ENCODE measurements at regions not wholly inside any gene's neighbourhood (a gene's known extent, or its start where the extent isn't known, plus 50 kb on each side); places are given as distances from the start of the nearest gene placed in this dataset.

DNA sequence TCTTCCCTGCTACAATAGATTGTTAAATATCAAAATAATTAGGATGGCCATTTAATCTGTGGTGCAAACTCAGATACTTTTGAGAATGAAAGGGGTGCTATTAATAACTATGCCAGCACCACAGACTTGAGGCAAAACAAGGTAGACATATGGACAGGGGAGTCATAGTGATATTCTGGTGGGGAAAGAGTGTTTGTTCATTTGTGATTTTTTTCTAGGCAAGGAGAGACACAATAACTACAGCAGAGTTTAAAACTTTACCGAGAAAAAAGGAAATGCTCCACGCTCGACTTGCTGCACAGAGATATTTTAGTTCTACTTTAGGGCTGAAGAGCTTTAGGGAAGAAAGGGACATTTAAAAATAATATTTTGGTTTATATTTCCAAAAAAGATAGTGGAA, 611.2 kb upstream of the GRM7 start:
- WGBS, 2 donors (ENCODE audit: extremely low coverage in 2 of 2, insufficient read length in 2 of 2, insufficient replicate concordance in 1 of 2), result no CpG with 5 or more reads among the region's 3 CpGs
- Histone ChIP-seq H2BK120ac (ENCODE audit: low read depth, low read length) (no peak overlapping the region), H3K4ac (ENCODE audit: low read length) (no peak overlapping the region), H2BK12ac (ENCODE audit: low read length) (no peak overlapping the region), H3K79me1 (ENCODE audit: low read depth, low read length) (no peaks in the 10 kb centered on the region), H3K27me3 (ENCODE audit: control insufficient read depth in 3 of 3, insufficient read depth in 3 of 3, low read depth in 1 of 3, low read length in 3 of 3) (no peaks in the 10 kb centered on the region), H2AFZ (ENCODE audit: low read length) (no peak overlapping the region), H4K8ac (ENCODE audit: low read depth, low read length) (no peak overlapping the region), H3K36me3 (replicated peaks in 1 of 2; ENCODE audit: control insufficient read depth in 2 of 2, insufficient read depth in 2 of 2, low read length in 2 of 2) (no peaks in the 10 kb centered on the region), H2BK5ac (ENCODE audit: low read length) (no peak overlapping the region), H3K4me2 (ENCODE audit: insufficient read depth, low read length, poor library complexity, severe bottlenecking) (no peak overlapping the region), H3K27ac (replicated peaks; ENCODE audit: low read length) (no peak overlapping the region), H3K9me3 (replicated peaks in 1 of 2; ENCODE audit: control insufficient read depth in 2 of 2, insufficient read depth in 1 of 2, low read depth in 1 of 2, low read length in 2 of 2) (no peaks in the 10 kb centered on the region), H3K4me3 (ENCODE audit: low read length in 2 of 2) (no peak overlapping the region), H3K23ac (ENCODE audit: low read depth, low read length, poor library complexity) (no peak overlapping the region), H2BK15ac (ENCODE audit: low read length) (no peak overlapping the region), H3K9ac (ENCODE audit: low read depth, low read length, poor library complexity) (no peak overlapping the region), H3K4me1 (ENCODE audit: control insufficient read depth in 2 of 2, insufficient read depth in 1 of 2, low read depth in 1 of 2, low read length in 2 of 2) (peaks cover 0 to 3% of the 10 kb centered on the region in 2 donors), H2AK5ac (ENCODE audit: low read depth, low read length) (no peak overlapping the region), H3K14ac (ENCODE audit: low read length) (no peak overlapping the region), H4K91ac (ENCODE audit: low read depth, low read length, poor library complexity) (no peak overlapping the region), H3K18ac (ENCODE audit: low read length) (no peak overlapping the region)
- no peak for DNase-seq (ENCODE audit: low spot score)

DNA sequence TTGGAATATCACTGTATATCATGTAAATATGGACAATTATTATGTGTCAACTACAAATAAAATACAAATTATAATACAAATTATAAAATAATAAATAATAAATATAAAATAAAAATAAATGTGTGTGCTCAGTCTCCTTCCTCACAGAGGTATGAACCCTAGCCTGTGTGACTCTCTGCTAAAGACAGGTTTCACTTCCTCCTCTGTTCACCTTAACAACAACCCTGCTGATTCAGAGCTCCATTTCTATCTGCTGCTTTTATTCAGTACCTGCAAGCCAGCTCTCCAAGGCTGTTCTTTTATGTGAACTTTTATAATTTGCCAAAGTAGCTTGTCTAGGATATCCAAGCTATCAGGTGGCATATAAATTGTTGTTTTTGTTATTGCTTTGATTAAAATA, 610.7 kb upstream of the GRM7 start:
- no peaks in the 10 kb centered on the region for H3K79me1 ChIP-seq (ENCODE audit: low read depth, low read length)
- peaks cover 0 to 3% of the 10 kb centered on the region in 2 donors for H3K4me1 ChIP-seq (ENCODE audit: control insufficient read depth in 2 of 2, insufficient read depth in 1 of 2, low read depth in 1 of 2, low read length in 2 of 2)
- no peaks in the 10 kb centered on the region for H3K9me3 ChIP-seq (replicated peaks in 1 of 2; ENCODE audit: control insufficient read depth in 2 of 2, insufficient read depth in 1 of 2, low read depth in 1 of 2, low read length in 2 of 2)
- no peak overlapping the region for H4K91ac ChIP-seq (ENCODE audit: low read depth, low read length, poor library complexity)
- no peak overlapping the region for H3K4me3 ChIP-seq (ENCODE audit: low read length in 2 of 2)
- no peak overlapping the region for H3K27ac ChIP-seq (replicated peaks; ENCODE audit: low read length)
- H3K36me3 ChIP-seq (replicated peaks in 1 of 2; ENCODE audit: control insufficient read depth in 2 of 2, insufficient read depth in 2 of 2, low read length in 2 of 2), result no peaks in the 10 kb centered on the region
- no peak overlapping the region for H3K23ac ChIP-seq (ENCODE audit: low read depth, low read length, poor library complexity)
- no peak overlapping the region for H2BK12ac ChIP-seq (ENCODE audit: low read length)
- no peaks in the 10 kb centered on the region for H3K27me3 ChIP-seq (ENCODE audit: control insufficient read depth in 3 of 3, insufficient read depth in 3 of 3, low read depth in 1 of 3, low read length in 3 of 3)
- H2AFZ ChIP-seq (ENCODE audit: low read length), result no peak overlapping the region
- DNase-seq (ENCODE audit: low spot score), result no peak
- no peak overlapping the region for H3K9ac ChIP-seq (ENCODE audit: low read depth, low read length, poor library complexity)
- H2AK5ac ChIP-seq (ENCODE audit: low read depth, low read length), result no peak overlapping the region
- H2BK15ac ChIP-seq (ENCODE audit: low read length), result no peak overlapping the region
- no peak overlapping the region for H2BK5ac ChIP-seq (ENCODE audit: low read length)
- no peak overlapping the region for H4K8ac ChIP-seq (ENCODE audit: low read depth, low read length)
- H3K14ac ChIP-seq (ENCODE audit: low read length), result no peak overlapping the region
- no peak overlapping the region for H3K18ac ChIP-seq (ENCODE audit: low read length)
- no peak overlapping the region for H3K4ac ChIP-seq (ENCODE audit: low read length)
- no peak overlapping the region for H3K4me2 ChIP-seq (ENCODE audit: insufficient read depth, low read length, poor library complexity, severe bottlenecking)
- no peak overlapping the region for H2BK120ac ChIP-seq (ENCODE audit: low read depth, low read length)

- Histone ChIP-seq H3K4me2 (ENCODE audit: insufficient read depth, low read length, poor library complexity, severe bottlenecking) (no peak overlapping the region), H3K27me3 (ENCODE audit: control insufficient read depth in 3 of 3, insufficient read depth in 3 of 3, low read depth in 1 of 3, low read length in 3 of 3) (no peaks in the 10 kb centered on the region), H4K8ac (ENCODE audit: low read depth, low read length) (no peak overlapping the region), H3K4me3 (ENCODE audit: low read length in 2 of 2) (no peak overlapping the region), H3K27ac (replicated peaks; ENCODE audit: low read length) (no peak overlapping the region), H3K14ac (ENCODE audit: low read length) (no peak overlapping the region), H2AFZ (ENCODE audit: low read length) (no peak overlapping the region), H3K18ac (ENCODE audit: low read length) (no peak overlapping the region), H3K9me3 (replicated peaks in 1 of 2; ENCODE audit: control insufficient read depth in 2 of 2, insufficient read depth in 1 of 2, low read depth in 1 of 2, low read length in 2 of 2) (no peaks in the 10 kb centered on the region), H2BK12ac (ENCODE audit: low read length) (no peak overlapping the region), H3K36me3 (replicated peaks in 1 of 2; ENCODE audit: control insufficient read depth in 2 of 2, insufficient read depth in 2 of 2, low read length in 2 of 2) (no peaks in the 10 kb centered on the region), H2BK5ac (ENCODE audit: low read length) (no peak overlapping the region), H3K79me1 (ENCODE audit: low read depth, low read length) (no peaks in the 10 kb centered on the region), H3K4me1 (ENCODE audit: control insufficient read depth in 2 of 2, insufficient read depth in 1 of 2, low read depth in 1 of 2, low read length in 2 of 2) (peaks cover 0 to 3% of the 10 kb centered on the region in 2 donors), H3K23ac (ENCODE audit: low read depth, low read length, poor library complexity) (no peak overlapping the region), H3K9ac (ENCODE audit: low read depth, low read length, poor library complexity) (no peak overlapping the region), H2BK15ac (ENCODE audit: low read length) (no peak overlapping the region), H2AK5ac (ENCODE audit: low read depth, low read length) (no peak overlapping the region), H2BK120ac (ENCODE audit: low read depth, low read length) (no peak overlapping the region), H3K4ac (ENCODE audit: low read length) (no peak overlapping the region), H4K91ac (ENCODE audit: low read depth, low read length, poor library complexity) (no peak overlapping the region)
- no CpG with 5 or more reads among the region's 2 CpGs for WGBS, 2 donors (ENCODE audit: extremely low coverage in 2 of 2, insufficient read length in 2 of 2, insufficient replicate concordance in 1 of 2)
- no peak for DNase-seq (ENCODE audit: low spot score)
These were observed 609.1 kb upstream of the GRM7 start for GRCh38 chr3:6251612-6252400.

GRCh38 chr3:6254490-6254889, 606.4 kb upstream of the GRM7 start:
- no peaks in the 10 kb centered on the region for H3K79me1 ChIP-seq (ENCODE audit: low read depth, low read length)
- no peak overlapping the region for H2AK5ac ChIP-seq (ENCODE audit: low read depth, low read length)
- WGBS, 2 donors (ENCODE audit: extremely low coverage in 2 of 2, insufficient read length in 2 of 2, insufficient replicate concordance in 1 of 2), result no CpG with 5 or more reads among the region's 1 CpG
- H3K27ac ChIP-seq (replicated peaks; ENCODE audit: low read length), result no peak overlapping the region
- H4K91ac ChIP-seq (ENCODE audit: low read depth, low read length, poor library complexity), result no peak overlapping the region
- no peak overlapping the region for H2AFZ ChIP-seq (ENCODE audit: low read length)
- H3K27me3 ChIP-seq (ENCODE audit: control insufficient read depth in 3 of 3, insufficient read depth in 3 of 3, low read depth in 1 of 3, low read length in 3 of 3), result no peaks in the 10 kb centered on the region
- H3K4me1 ChIP-seq (ENCODE audit: control insufficient read depth in 2 of 2, insufficient read depth in 1 of 2, low read depth in 1 of 2, low read length in 2 of 2), result peaks cover 0 to 3% of the 10 kb centered on the region in 2 donors
- no peak overlapping the region for H2BK12ac ChIP-seq (ENCODE audit: low read length)
- no peak overlapping the region for H3K4ac ChIP-seq (ENCODE audit: low read length)
- H3K4me3 ChIP-seq (ENCODE audit: low read length in 2 of 2), result no peak overlapping the region
- no peaks in the 10 kb centered on the region for H3K36me3 ChIP-seq (replicated peaks in 1 of 2; ENCODE audit: control insufficient read depth in 2 of 2, insufficient read depth in 2 of 2, low read length in 2 of 2)
- no peak overlapping the region for H4K8ac ChIP-seq (ENCODE audit: low read depth, low read length)
- no peak overlapping the region for H3K23ac ChIP-seq (ENCODE audit: low read depth, low read length, poor library complexity)
- H3K18ac ChIP-seq (ENCODE audit: low read length), result no peak overlapping the region
- H2BK120ac ChIP-seq (ENCODE audit: low read depth, low read length), result no peak overlapping the region
- no peak overlapping the region for H2BK5ac ChIP-seq (ENCODE audit: low read length)
- no peak overlapping the region for H2BK15ac ChIP-seq (ENCODE audit: low read length)
- H3K9ac ChIP-seq (ENCODE audit: low read depth, low read length, poor library complexity), result no peak overlapping the region
- no peaks in the 10 kb centered on the region for H3K9me3 ChIP-seq (replicated peaks in 1 of 2; ENCODE audit: control insufficient read depth in 2 of 2, insufficient read depth in 1 of 2, low read depth in 1 of 2, low read length in 2 of 2)
- H3K14ac ChIP-seq (ENCODE audit: low read length), result no peak overlapping the region
- no peak overlapping the region for H3K4me2 ChIP-seq (ENCODE audit: insufficient read depth, low read length, poor library complexity, severe bottlenecking)
- DNase-seq (ENCODE audit: low spot score), result no peak
